WI38 (cell line): ENCODE measurements at regions not wholly inside any gene's neighbourhood (a gene's known extent, or its start where the extent isn't known, plus 50 kb on each side); places are given as distances from the start of the nearest gene placed in this dataset.

Source experiments
- H3K4me3 ChIP-seq: 2 replicates; pipeline ENCODE4 v1.5.1; 2011; ENCODE audit warnings: low read depth, mild to moderate bottlenecking, control low read depth, low read length
- CTCF ChIP-seq: IDR thresholded peaks from 2 replicates; pipeline ENCODE4 v1.5.1; 2012; ENCODE audit warnings: low read depth, mild to moderate bottlenecking, control low read depth, low read length

DNA sequence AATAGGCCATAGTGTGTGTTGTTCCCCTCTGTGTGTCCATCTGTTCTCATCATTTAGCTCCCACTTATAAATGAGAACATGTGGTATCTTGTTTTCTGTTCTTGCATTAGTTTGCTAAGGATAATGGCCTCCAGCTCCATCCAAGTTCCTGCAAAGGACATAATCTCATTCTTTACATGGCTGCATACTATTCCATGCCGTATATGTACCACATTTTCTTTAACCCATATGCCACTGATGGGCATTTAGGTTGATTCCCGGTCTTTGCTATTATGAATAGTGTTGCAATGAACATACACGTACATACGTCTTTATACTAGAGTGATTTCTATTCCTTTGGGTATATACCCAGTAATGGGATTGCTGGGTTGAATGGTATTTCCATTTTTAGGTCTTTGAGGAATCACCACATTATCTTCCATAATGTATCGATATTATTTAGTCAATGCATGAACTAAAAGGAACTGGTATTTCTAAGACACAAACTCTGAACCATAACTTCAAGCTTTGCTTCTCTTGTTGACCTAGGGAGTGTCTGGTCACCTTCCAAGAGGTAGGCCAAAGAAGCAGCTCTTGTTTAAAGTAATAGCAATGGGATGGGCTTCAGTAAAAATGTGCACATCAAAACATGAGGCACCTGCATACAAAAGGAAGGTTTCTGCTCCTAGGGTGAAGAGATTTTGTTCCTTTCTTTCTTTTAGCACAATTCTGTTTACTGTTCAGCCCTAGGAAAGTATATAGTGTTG lies 343.0 kb upstream of the ARID1B start:
- no peak for TF ChIP-seq CTCF
- H3K4me3 ChIP-seq: no peak overlapping the region

- no peak for TF ChIP-seq CTCF
- H3K4me3 ChIP-seq: no peak overlapping the region
These were observed 344.6 kb upstream of the ARID1B start for GRCh38 chr6:156432543-156432942.

DNA sequence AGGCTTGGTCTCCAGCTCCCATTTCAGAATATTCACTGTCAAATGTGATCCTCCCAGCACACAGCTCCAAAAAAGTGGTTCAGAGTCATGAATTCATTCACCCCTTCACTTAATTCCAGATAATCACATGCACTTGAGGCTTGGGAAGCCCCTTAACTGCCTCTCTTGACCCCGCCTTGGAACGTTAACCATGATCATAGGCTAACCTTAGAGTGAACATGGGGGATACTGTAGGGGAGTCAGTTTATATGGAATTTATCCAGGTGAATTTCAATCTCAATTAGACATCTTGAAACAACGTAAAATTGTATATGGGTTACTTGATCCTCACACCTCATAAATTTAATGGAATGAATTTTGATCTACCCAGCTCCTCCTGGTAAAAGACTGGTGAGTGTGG lies 346.8 kb upstream of the ARID1B start:
- no peak overlapping the region for H3K4me3 ChIP-seq
- no peak for TF ChIP-seq CTCF

DNA sequence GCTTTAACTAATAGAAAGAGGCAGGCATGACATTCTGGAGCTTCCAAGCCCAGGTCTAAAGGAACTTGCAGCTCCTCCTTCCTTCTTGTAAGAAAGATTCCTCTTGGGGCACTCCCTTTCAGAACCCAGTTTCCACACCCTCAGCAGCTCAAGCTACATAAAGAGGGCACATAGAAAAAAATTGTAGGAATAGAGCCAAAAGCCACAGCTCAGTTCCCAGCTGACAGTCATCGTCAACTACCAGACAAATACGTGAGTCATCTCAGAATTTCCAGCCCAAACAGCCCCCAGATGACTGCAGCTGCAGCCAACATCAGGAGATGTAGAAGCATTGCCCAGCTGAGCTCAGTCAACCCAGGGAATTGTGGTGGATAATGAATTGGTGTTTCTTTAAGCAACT lies 349.8 kb upstream of the ARID1B start:
- no peak for TF ChIP-seq CTCF

GRCh38 chr6:156425359-156426020 lies 351.7 kb upstream of the ARID1B start:
- H3K4me3 ChIP-seq: no peak overlapping the region
- no peak for TF ChIP-seq CTCF

More for the DNA sequence above, 349.8 kb upstream of the ARID1B start:
- no peak overlapping the region for H3K4me3 ChIP-seq

- no peak for TF ChIP-seq CTCF
- H3K4me3 ChIP-seq: no peak overlapping the region
These were observed 353.3 kb upstream of the ARID1B start for GRCh38 chr6:156423829-156424228.

DNA sequence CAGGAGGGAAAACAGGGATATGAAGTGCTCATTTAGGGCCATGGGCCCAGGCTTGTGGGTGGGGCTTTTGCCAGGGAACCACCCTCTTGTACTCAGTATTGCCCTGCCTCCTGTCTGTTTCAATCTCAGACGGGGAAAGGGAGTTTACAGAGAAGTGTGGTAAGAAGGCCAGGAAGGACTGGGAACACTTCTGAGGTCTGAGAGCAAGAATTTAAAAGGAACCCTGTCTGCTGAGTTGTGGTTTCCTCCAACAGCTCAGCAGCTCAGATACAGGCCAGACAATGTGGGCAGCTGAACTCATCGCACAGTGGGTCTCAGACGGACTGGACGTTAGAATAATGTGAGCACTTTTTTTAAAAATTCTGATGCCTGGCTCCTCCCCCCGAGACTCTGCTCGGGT lies 354.1 kb upstream of the ARID1B start:
- H3K4me3 ChIP-seq: no peak overlapping the region
- TF ChIP-seq CTCF: no peak
